ENCODE measurements at regions not wholly inside any gene's neighbourhood (a gene's known extent, or its start where the extent isn't known, plus 50 kb on each side); places are given as distances from the start of the nearest gene placed in this dataset.

GRCh38 chr13:62973804-62974203 is 1558.2 kb upstream of the PCDH20 start:
- no peaks in the 10 kb centered on the region for H3K9me3 ChIP-seq (ENCODE audit: control insufficient read depth in 1 of 2, low read length in 2 of 2)
- H3K4me3 ChIP-seq (ENCODE audit: low read depth in 1 of 2, low read length in 2 of 2), result no peak overlapping the region
- no peaks in the 10 kb centered on the region for H3K36me3 ChIP-seq (ENCODE audit: control insufficient read depth in 1 of 2, insufficient read depth in 2 of 2, low read length in 2 of 2)
- no peak overlapping the region for H3K27ac ChIP-seq (ENCODE audit: low read length)
- no peaks in the 10 kb centered on the region for H3K4me1 ChIP-seq (ENCODE audit: control insufficient read depth in 1 of 2, insufficient read depth in 2 of 2, low read length in 2 of 2)
- no peaks in the 10 kb centered on the region for H3K27me3 ChIP-seq (ENCODE audit: low read depth, low read length)

DNA sequence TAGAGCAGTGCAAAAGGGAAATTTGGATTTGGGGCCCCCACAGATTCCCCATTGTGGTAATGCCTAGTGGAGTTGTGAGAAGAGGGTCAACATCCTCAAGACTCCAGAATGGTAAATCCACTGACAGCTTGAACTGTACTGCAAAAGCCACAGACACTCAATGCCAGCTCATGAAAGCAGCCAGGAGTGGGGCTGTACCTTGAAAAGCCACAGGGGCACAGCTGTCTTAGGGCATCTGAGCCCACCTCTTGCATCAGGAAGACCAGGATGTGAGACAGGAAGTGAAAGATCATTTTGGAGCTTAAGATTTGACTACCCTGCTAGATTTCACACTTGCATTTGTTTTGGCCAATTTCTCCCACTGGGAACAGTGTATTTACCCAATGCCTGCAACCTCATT is 1548.9 kb upstream of the PCDH20 start:
- H3K36me3 ChIP-seq (ENCODE audit: control insufficient read depth in 1 of 2, insufficient read depth in 2 of 2, low read length in 2 of 2), result no peaks in the 10 kb centered on the region
- H3K4me1 ChIP-seq (ENCODE audit: control insufficient read depth in 1 of 2, insufficient read depth in 2 of 2, low read length in 2 of 2), result no peaks in the 10 kb centered on the region
- peaks cover 0 to 4% of the 10 kb centered on the region in 2 donors for H3K9me3 ChIP-seq (ENCODE audit: control insufficient read depth in 1 of 2, low read length in 2 of 2)
- H3K27me3 ChIP-seq (ENCODE audit: low read depth, low read length), result no peaks in the 10 kb centered on the region
- no peak overlapping the region for H3K27ac ChIP-seq (ENCODE audit: low read length)
- no peak overlapping the region for H3K4me3 ChIP-seq (ENCODE audit: low read depth in 1 of 2, low read length in 2 of 2)

- Histone ChIP-seq H3K27ac (ENCODE audit: low read length) (no peak overlapping the region), H3K27me3 (ENCODE audit: low read depth, low read length) (no peaks in the 10 kb centered on the region), H3K9me3 (ENCODE audit: control insufficient read depth in 1 of 2, low read length in 2 of 2) (no peaks in the 10 kb centered on the region), H3K36me3 (ENCODE audit: control insufficient read depth in 1 of 2, insufficient read depth in 2 of 2, low read length in 2 of 2) (no peaks in the 10 kb centered on the region), H3K4me1 (ENCODE audit: control insufficient read depth in 1 of 2, insufficient read depth in 2 of 2, low read length in 2 of 2) (no peaks in the 10 kb centered on the region), H3K4me3 (ENCODE audit: low read depth in 1 of 2, low read length in 2 of 2) (no peak overlapping the region)
Observed at GRCh38 chr13:62960723-62961122, 1545.1 kb upstream of the PCDH20 start.

- Histone ChIP-seq H3K4me3 (ENCODE audit: low read depth in 1 of 2, low read length in 2 of 2) (no peak overlapping the region), H3K27ac (ENCODE audit: low read length) (no peak overlapping the region), H3K4me1 (ENCODE audit: control insufficient read depth in 1 of 2, insufficient read depth in 2 of 2, low read length in 2 of 2) (no peaks in the 10 kb centered on the region), H3K36me3 (ENCODE audit: control insufficient read depth in 1 of 2, insufficient read depth in 2 of 2, low read length in 2 of 2) (no peaks in the 10 kb centered on the region), H3K27me3 (ENCODE audit: low read depth, low read length) (no peaks in the 10 kb centered on the region), H3K9me3 (ENCODE audit: control insufficient read depth in 1 of 2, low read length in 2 of 2) (no peaks in the 10 kb centered on the region)
Observed at GRCh38 chr13:62933809-62934208, 1518.2 kb upstream of the PCDH20 start.

DNA sequence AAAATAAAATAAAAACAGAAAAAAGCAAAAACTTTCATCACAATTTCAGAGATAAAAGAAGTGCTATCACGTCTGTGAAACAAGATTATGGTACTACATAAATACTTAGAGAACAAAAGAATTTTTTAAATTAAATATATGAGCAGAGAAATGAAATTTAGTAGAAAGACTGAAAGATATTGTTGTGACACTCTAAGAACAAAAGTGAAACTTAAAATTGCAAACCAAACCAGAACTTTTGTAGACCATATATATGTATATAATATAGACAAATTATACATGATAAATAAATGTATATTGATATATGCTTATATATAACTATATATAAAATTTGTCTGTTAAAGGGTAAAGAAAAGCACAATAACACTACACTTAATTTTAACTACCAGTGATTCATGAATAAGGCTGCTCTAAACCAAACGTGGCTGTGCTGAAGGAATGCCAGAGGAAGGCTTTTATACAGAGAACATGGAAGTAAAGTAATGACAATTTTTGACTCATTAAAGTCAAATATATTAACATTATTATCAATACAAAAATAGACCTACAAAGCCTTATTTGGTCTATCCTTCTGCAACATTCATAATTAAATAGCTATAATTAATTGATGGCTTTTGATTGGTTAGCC is 1516.7 kb upstream of the PCDH20 start:
- no peaks in the 10 kb centered on the region for H3K27me3 ChIP-seq (ENCODE audit: low read depth, low read length)
- H3K36me3 ChIP-seq (ENCODE audit: control insufficient read depth in 1 of 2, insufficient read depth in 2 of 2, low read length in 2 of 2), result no peaks in the 10 kb centered on the region
- H3K4me1 ChIP-seq (ENCODE audit: control insufficient read depth in 1 of 2, insufficient read depth in 2 of 2, low read length in 2 of 2), result no peaks in the 10 kb centered on the region
- H3K9me3 ChIP-seq (ENCODE audit: control insufficient read depth in 1 of 2, low read length in 2 of 2), result no peaks in the 10 kb centered on the region
- no peak overlapping the region for H3K4me3 ChIP-seq (ENCODE audit: low read depth in 1 of 2, low read length in 2 of 2)
- H3K27ac ChIP-seq (ENCODE audit: low read length), result no peak overlapping the region

- Histone ChIP-seq H3K36me3 (ENCODE audit: control insufficient read depth in 1 of 2, insufficient read depth in 2 of 2, low read length in 2 of 2) (no peaks in the 10 kb centered on the region), H3K9me3 (ENCODE audit: control insufficient read depth in 1 of 2, low read length in 2 of 2) (no peaks in the 10 kb centered on the region), H3K27me3 (ENCODE audit: low read depth, low read length) (no peaks in the 10 kb centered on the region), H3K27ac (ENCODE audit: low read length) (no peak overlapping the region), H3K4me1 (ENCODE audit: control insufficient read depth in 1 of 2, insufficient read depth in 2 of 2, low read length in 2 of 2) (no peaks in the 10 kb centered on the region), H3K4me3 (ENCODE audit: low read depth in 1 of 2, low read length in 2 of 2) (no peak overlapping the region)
Observed at GRCh38 chr13:62931853-62932252, 1516.2 kb upstream of the PCDH20 start.

DNA sequence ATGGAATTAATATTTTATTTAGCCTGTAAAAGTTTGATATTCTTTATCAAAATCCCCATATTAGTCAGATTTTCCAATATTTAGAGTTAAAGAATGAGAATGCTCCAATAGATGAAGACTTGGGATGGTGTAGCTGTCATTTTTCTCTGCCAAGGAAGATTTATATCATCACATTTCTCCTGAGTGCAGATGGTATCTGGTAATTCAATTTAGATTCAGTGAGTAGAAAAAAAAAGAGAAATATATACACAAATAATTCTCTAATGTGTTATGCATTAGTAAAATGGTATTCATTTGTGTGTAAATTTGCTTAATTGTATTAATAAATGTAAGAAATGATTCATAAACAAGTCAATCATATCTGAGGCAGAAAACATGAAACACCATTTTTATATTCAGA is 1508.7 kb upstream of the PCDH20 start:
- no peaks in the 10 kb centered on the region for H3K36me3 ChIP-seq (ENCODE audit: control insufficient read depth in 1 of 2, insufficient read depth in 2 of 2, low read length in 2 of 2)
- H3K9me3 ChIP-seq (ENCODE audit: control insufficient read depth in 1 of 2, low read length in 2 of 2), result no peaks in the 10 kb centered on the region
- H3K4me1 ChIP-seq (ENCODE audit: control insufficient read depth in 1 of 2, insufficient read depth in 2 of 2, low read length in 2 of 2), result no peaks in the 10 kb centered on the region
- H3K27me3 ChIP-seq (ENCODE audit: low read depth, low read length), result no peaks in the 10 kb centered on the region
- no peak overlapping the region for H3K4me3 ChIP-seq (ENCODE audit: low read depth in 1 of 2, low read length in 2 of 2)
- no peak overlapping the region for H3K27ac ChIP-seq (ENCODE audit: low read length)

- Histone ChIP-seq H3K4me1 (ENCODE audit: control insufficient read depth in 1 of 2, insufficient read depth in 2 of 2, low read length in 2 of 2) (no peaks in the 10 kb centered on the region), H3K9me3 (ENCODE audit: control insufficient read depth in 1 of 2, low read length in 2 of 2) (no peaks in the 10 kb centered on the region), H3K36me3 (ENCODE audit: control insufficient read depth in 1 of 2, insufficient read depth in 2 of 2, low read length in 2 of 2) (no peaks in the 10 kb centered on the region), H3K4me3 (ENCODE audit: low read depth in 1 of 2, low read length in 2 of 2) (no peak overlapping the region), H3K27me3 (ENCODE audit: low read depth, low read length) (no peaks in the 10 kb centered on the region), H3K27ac (ENCODE audit: low read length) (no peak overlapping the region)
Observed at GRCh38 chr13:62920159-62920558, 1504.5 kb upstream of the PCDH20 start.

DNA sequence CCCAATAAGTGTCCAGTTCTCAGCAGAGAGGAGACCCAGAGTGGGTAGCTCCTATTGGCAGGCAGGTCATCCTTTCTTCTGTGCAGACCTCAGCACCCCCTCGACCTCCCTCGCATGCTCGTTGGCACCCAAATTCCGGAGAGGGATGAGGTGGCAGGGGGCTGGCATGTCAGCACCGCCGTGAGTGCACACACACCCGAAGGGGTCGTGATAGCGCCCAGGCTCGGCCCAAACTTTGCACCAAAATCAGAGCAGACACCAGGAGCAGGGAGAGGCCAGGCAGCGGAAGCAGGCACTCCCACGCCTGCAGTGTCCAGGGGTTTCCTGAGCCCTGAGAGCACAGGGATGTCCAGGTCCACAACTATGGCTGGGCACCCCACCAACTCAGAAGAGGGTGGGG is 1503.8 kb upstream of the PCDH20 start:
- no peaks in the 10 kb centered on the region for H3K27me3 ChIP-seq (ENCODE audit: low read depth, low read length)
- H3K27ac ChIP-seq (ENCODE audit: low read length), result no peak overlapping the region
- no peak overlapping the region for H3K4me3 ChIP-seq (ENCODE audit: low read depth in 1 of 2, low read length in 2 of 2)
- no peaks in the 10 kb centered on the region for H3K9me3 ChIP-seq (ENCODE audit: control insufficient read depth in 1 of 2, low read length in 2 of 2)
- no peaks in the 10 kb centered on the region for H3K4me1 ChIP-seq (ENCODE audit: control insufficient read depth in 1 of 2, insufficient read depth in 2 of 2, low read length in 2 of 2)
- no peaks in the 10 kb centered on the region for H3K36me3 ChIP-seq (ENCODE audit: control insufficient read depth in 1 of 2, insufficient read depth in 2 of 2, low read length in 2 of 2)

GRCh38 chr13:62910541-62911060 is 1495.0 kb upstream of the PCDH20 start:
- H3K27ac ChIP-seq (ENCODE audit: low read length), result no peak overlapping the region
- no peaks in the 10 kb centered on the region for H3K27me3 ChIP-seq (ENCODE audit: low read depth, low read length)
- H3K4me1 ChIP-seq (ENCODE audit: control insufficient read depth in 1 of 2, insufficient read depth in 2 of 2, low read length in 2 of 2), result no peaks in the 10 kb centered on the region
- H3K9me3 ChIP-seq (ENCODE audit: control insufficient read depth in 1 of 2, low read length in 2 of 2), result no peaks in the 10 kb centered on the region
- no peaks in the 10 kb centered on the region for H3K36me3 ChIP-seq (ENCODE audit: control insufficient read depth in 1 of 2, insufficient read depth in 2 of 2, low read length in 2 of 2)
- no peak overlapping the region for H3K4me3 ChIP-seq (ENCODE audit: low read depth in 1 of 2, low read length in 2 of 2)

DNA sequence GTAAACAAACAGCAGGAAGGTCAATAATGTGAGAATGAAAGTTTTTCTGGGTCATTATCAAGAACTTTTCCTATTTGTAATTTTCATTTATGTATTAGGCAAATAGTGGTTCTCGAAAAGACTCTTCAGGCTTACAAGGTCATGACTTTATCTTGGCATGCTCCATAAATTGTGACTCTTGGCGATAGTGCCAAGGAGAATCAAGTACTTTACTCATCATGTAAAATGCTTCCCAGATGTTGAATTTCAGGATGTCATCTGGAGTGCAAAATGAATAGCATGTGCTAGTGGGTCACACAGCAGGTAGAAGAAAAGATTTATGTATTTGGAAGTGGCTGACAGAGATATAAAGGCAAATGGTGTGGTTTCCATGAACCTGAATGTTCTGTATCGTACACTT is 1492.7 kb upstream of the PCDH20 start:
- Histone ChIP-seq H3K4me3 (ENCODE audit: low read depth in 1 of 2, low read length in 2 of 2) (no peak overlapping the region), H3K4me1 (ENCODE audit: control insufficient read depth in 1 of 2, insufficient read depth in 2 of 2, low read length in 2 of 2) (no peaks in the 10 kb centered on the region), H3K36me3 (ENCODE audit: control insufficient read depth in 1 of 2, insufficient read depth in 2 of 2, low read length in 2 of 2) (no peaks in the 10 kb centered on the region), H3K27me3 (ENCODE audit: low read depth, low read length) (no peaks in the 10 kb centered on the region), H3K27ac (ENCODE audit: low read length) (no peak overlapping the region), H3K9me3 (ENCODE audit: control insufficient read depth in 1 of 2, low read length in 2 of 2) (no peaks in the 10 kb centered on the region)

- Histone ChIP-seq H3K27me3 (ENCODE audit: low read depth, low read length) (no peaks in the 10 kb centered on the region), H3K4me3 (ENCODE audit: low read depth in 1 of 2, low read length in 2 of 2) (no peak overlapping the region), H3K27ac (ENCODE audit: low read length) (no peak overlapping the region), H3K36me3 (ENCODE audit: control insufficient read depth in 1 of 2, insufficient read depth in 2 of 2, low read length in 2 of 2) (no peaks in the 10 kb centered on the region), H3K9me3 (ENCODE audit: control insufficient read depth in 1 of 2, low read length in 2 of 2) (no peaks in the 10 kb centered on the region), H3K4me1 (ENCODE audit: control insufficient read depth in 1 of 2, insufficient read depth in 2 of 2, low read length in 2 of 2) (no peaks in the 10 kb centered on the region)
Observed at GRCh38 chr13:62906896-62907295, 1491.2 kb upstream of the PCDH20 start.

Measured in muscle layer of duodenum (tissue), 2 donors.